ENCODE measurements at regions not wholly inside any gene's neighbourhood (a gene's known extent, or its start where the extent isn't known, plus 50 kb on each side); places are given as distances from the start of the nearest gene placed in this dataset.

DNA sequence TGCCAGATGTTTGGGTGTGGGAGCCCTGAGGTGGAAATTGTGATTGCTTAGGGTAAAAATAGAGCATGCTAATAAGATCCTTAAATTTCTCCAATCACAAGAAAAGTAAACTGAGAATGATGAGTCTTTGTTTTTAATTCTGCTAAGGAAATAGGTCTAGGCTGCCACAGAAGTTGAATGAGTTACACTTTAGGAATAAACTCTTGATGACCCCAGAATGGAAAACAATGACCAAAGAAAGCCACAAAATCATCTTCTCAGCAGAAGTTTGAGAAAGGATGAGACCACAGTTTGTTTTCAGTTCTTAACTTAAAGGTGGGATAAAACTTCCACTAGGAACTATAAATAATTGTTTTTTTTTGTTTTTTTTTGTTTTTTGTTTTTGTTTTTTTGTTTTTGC lies 164.6 kb upstream of the BCL6 start:
- H3K79me2 ChIP-seq (ENCODE audit: insufficient read depth, low read length), result no peaks in the 10 kb centered on the region
- no peaks in the 10 kb centered on the region for H3K36me3 ChIP-seq (ENCODE audit: control insufficient read depth in 1 of 2, insufficient read depth in 2 of 2, low read length in 2 of 2)
- no peak for DNase-seq (ENCODE audit: low read depth, low spot score)
- POLR2A ChIA-PET, result no interaction called here
- H4K20me1 ChIP-seq (ENCODE audit: insufficient read depth), result no peaks in the 10 kb centered on the region
- no peak overlapping the region for H2AFZ ChIP-seq (ENCODE audit: low read depth, low read length, poor library complexity, severe bottlenecking)
- no peaks in the 10 kb centered on the region for H3K9me2 ChIP-seq (ENCODE audit: insufficient read depth)
- H3K4me3 ChIP-seq (replicated peaks in 1 of 2; ENCODE audit: low read depth in 1 of 2, low read length in 2 of 2), result no peak overlapping the region
- no peaks in the 10 kb centered on the region for H3K27me3 ChIP-seq (ENCODE audit: insufficient read depth, low read length)
- H3K27ac ChIP-seq (ENCODE audit: low read depth, low read length), result no peak overlapping the region
- no TSS peak for BruUV-seq (replicated peaks)
- CTCF ChIA-PET, result no interaction called here
- no peak overlapping the region for H3K4me2 ChIP-seq (ENCODE audit: low read length)
- no peaks in the 10 kb centered on the region for H3K9me3 ChIP-seq (ENCODE audit: control insufficient read depth in 1 of 2, insufficient read depth in 1 of 2, low read depth in 1 of 2, low read length in 2 of 2)
- intact Hi-C loops (cut with micrococcal nuclease), result no loop called here
- H3K9ac ChIP-seq (ENCODE audit: low read length), result no peak overlapping the region
- RAD21 ChIA-PET (ENCODE audit: low non-redundant PET in 1 of 2, low total read pairs in 2 of 2, uncharacterized antibody in 2 of 2, unreplicated experiment in 2 of 2), result no interaction called here
- H3K4me1 ChIP-seq (ENCODE audit: control insufficient read depth in 1 of 2, insufficient read depth in 2 of 2, low read length in 2 of 2), result peaks cover 5 to 14% of the 10 kb centered on the region in 2 experiments; a peak in 2 of 4 replicates
- TF ChIP-seq, protein P1, sequence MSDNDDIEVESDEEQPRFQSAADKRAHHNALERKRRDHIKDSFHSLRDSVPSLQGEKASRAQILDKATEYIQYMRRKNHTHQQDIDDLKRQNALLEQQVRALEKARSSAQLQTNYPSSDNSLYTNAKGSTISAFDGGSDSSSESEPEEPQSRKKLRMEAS (IDR thresholded peaks at IDR 0.05), result no peak
- TF ChIP-seq FOSL1 (IDR thresholded peaks at IDR 0.05; ENCODE audit: low read depth) (no peak), CEBPB (IDR thresholded peaks at IDR 0.05; ENCODE audit: low read depth) (no peak), EGR1 (IDR thresholded peaks at IDR 0.05; ENCODE audit: low read depth) (no peak)
- TF ChIP-seq, protein P2, sequence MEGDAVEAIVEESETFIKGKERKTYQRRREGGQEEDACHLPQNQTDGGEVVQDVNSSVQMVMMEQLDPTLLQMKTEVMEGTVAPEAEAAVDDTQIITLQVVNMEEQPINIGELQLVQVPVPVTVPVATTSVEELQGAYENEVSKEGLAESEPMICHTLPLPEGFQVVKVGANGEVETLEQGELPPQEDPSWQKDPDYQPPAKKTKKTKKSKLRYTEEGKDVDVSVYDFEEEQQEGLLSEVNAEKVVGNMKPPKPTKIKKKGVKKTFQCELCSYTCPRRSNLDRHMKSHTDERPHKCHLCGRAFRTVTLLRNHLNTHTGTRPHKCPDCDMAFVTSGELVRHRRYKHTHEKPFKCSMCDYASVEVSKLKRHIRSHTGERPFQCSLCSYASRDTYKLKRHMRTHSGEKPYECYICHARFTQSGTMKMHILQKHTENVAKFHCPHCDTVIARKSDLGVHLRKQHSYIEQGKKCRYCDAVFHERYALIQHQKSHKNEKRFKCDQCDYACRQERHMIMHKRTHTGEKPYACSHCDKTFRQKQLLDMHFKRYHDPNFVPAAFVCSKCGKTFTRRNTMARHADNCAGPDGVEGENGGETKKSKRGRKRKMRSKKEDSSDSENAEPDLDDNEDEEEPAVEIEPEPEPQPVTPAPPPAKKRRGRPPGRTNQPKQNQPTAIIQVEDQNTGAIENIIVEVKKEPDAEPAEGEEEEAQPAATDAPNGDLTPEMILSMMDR (IDR thresholded peaks at IDR 0.05 in 2 of 3, conservative IDR thresholded peaks at IDR 0.05 in 1 of 3; ENCODE audit: borderline replicate concordance in 1 of 3, insufficient read depth in 1 of 3, low read depth in 2 of 3, low read length in 2 of 3), result no peak
- TF ChIP-seq, protein P3, sequence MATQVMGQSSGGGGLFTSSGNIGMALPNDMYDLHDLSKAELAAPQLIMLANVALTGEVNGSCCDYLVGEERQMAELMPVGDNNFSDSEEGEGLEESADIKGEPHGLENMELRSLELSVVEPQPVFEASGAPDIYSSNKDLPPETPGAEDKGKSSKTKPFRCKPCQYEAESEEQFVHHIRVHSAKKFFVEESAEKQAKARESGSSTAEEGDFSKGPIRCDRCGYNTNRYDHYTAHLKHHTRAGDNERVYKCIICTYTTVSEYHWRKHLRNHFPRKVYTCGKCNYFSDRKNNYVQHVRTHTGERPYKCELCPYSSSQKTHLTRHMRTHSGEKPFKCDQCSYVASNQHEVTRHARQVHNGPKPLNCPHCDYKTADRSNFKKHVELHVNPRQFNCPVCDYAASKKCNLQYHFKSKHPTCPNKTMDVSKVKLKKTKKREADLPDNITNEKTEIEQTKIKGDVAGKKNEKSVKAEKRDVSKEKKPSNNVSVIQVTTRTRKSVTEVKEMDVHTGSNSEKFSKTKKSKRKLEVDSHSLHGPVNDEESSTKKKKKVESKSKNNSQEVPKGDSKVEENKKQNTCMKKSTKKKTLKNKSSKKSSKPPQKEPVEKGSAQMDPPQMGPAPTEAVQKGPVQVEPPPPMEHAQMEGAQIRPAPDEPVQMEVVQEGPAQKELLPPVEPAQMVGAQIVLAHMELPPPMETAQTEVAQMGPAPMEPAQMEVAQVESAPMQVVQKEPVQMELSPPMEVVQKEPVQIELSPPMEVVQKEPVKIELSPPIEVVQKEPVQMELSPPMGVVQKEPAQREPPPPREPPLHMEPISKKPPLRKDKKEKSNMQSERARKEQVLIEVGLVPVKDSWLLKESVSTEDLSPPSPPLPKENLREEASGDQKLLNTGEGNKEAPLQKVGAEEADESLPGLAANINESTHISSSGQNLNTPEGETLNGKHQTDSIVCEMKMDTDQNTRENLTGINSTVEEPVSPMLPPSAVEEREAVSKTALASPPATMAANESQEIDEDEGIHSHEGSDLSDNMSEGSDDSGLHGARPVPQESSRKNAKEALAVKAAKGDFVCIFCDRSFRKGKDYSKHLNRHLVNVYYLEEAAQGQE (IDR thresholded peaks at IDR 0.05; ENCODE audit: low read depth), result no peak
- ATAC-seq, result no peak

All from HCT116 (cell line).